Ascending aorta (tissue), 2 donors: ENCODE measurements at regions not wholly inside any gene's neighbourhood (a gene's known extent, or its start where the extent isn't known, plus 50 kb on each side); places are given as distances from the start of the nearest gene placed in this dataset.

Source experiments
- DNase-seq, 2 donors: peaks; one replicate each; pipeline ENCODE4 v3.0.0-alpha.2; 2019; ENCODE audit warnings: low spot score in 2 of 2
- H3K27ac ChIP-seq, 2 donors: fragments of 200-600 bp; sonication (generic); one replicate each; pipeline ENCODE4 v1.5.1; 2016 to 2017; ENCODE audit warnings: mild to moderate bottlenecking in 1 of 2
- H3K27me3 ChIP-seq: fragments of 200-600 bp; sonication (generic); one replicate; pipeline ENCODE4 v1.5.1; 2017
- H3K36me3 ChIP-seq, 2 donors: fragments of 200-600 bp; sonication (generic); one replicate each; pipeline ENCODE4 v1.5.1; 2016
- H3K4me1 ChIP-seq, 2 donors: fragments of 200-600 bp; sonication (generic); one replicate each; pipeline ENCODE4 v1.5.1; 2016 to 2017; ENCODE audit warnings: mild to moderate bottlenecking in 1 of 2
- H3K4me3 ChIP-seq, 2 donors: fragments of 200-600 bp; sonication (generic); one replicate each; pipeline ENCODE4 v1.5.1; 2016 to 2017; ENCODE audit warnings: mild to moderate bottlenecking in 1 of 2
- H3K9me3 ChIP-seq, 2 donors: fragments of 200-600 bp; sonication (generic); one replicate each; pipeline ENCODE4 v1.5.1; 2016
- intact Hi-C: fragments of 100-400 bp; cut with DNase I; formaldehyde crosslinking; loops from one replicate; pipeline ENCODE4 v1.15.1; 2023
- TF ChIP-seq, protein P1 (sequence below), 3 experiments: fragments of 200-600 bp in 2 of 3; fragments of 450-650 bp in 1 of 3; sonication (generic) in 2 of 3; IDR thresholded peaks; one replicate each; pipeline ENCODE4 v1.5.1; 2016 to 2019; ENCODE audit warnings: antibody characterized with exemption in 3 of 3, mild to moderate bottlenecking in 1 of 3, moderate library complexity in 1 of 3

- no peak for DNase-seq
- Histone ChIP-seq H3K9me3 (no peaks in the 10 kb centered on the region), H3K27ac (no peak overlapping the region), H3K36me3 (no peaks in the 10 kb centered on the region), H3K27me3 (no peaks in the 10 kb centered on the region), H3K4me3 (no peak overlapping the region), H3K4me1 (peaks cover 0 to 11% of the 10 kb centered on the region in 2 donors)
- intact Hi-C loops = no loop called here
- TF ChIP-seq, protein P1, sequence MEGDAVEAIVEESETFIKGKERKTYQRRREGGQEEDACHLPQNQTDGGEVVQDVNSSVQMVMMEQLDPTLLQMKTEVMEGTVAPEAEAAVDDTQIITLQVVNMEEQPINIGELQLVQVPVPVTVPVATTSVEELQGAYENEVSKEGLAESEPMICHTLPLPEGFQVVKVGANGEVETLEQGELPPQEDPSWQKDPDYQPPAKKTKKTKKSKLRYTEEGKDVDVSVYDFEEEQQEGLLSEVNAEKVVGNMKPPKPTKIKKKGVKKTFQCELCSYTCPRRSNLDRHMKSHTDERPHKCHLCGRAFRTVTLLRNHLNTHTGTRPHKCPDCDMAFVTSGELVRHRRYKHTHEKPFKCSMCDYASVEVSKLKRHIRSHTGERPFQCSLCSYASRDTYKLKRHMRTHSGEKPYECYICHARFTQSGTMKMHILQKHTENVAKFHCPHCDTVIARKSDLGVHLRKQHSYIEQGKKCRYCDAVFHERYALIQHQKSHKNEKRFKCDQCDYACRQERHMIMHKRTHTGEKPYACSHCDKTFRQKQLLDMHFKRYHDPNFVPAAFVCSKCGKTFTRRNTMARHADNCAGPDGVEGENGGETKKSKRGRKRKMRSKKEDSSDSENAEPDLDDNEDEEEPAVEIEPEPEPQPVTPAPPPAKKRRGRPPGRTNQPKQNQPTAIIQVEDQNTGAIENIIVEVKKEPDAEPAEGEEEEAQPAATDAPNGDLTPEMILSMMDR (IDR thresholded peaks at IDR 0.05) = no peak
These were observed 496.7 kb downstream of the SPRY1 start for GRCh38 chr4:123893011-123893981.

DNA sequence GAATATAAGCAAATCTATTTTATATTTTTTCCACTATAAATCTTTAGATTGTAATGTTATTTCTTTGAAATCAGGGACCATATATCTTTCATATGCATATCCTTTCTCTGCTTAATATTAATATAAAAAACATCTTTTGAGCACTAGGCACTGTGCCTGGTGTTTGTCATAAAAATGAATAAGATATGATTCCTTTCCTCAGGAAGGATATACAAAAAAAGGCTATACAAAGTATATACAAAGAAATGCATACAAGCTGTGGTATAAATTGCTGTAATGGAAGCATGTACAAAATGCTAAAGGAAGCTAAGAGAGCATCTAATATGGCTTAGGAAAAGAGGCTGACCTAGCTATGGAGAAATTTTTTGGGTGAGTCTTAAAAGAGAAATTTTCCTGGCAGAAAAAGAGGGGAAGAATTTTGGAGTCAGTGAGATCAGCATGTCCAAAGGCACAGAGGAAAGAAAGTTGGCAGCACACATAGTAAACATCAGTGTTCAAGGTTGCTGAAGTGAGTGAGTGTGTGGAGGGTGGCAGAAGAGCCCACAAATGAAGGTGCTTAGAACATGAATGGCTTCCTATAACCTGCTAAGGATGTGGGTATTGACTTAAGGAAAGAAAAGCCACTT, 500.0 kb downstream of the SPRY1 start:
- Histone ChIP-seq H3K27me3 (no peaks in the 10 kb centered on the region), H3K9me3 (no peaks in the 10 kb centered on the region), H3K4me1 (peaks cover 0 to 8% of the 10 kb centered on the region in 2 donors), H3K4me3 (no peak overlapping the region), H3K36me3 (no peaks in the 10 kb centered on the region), H3K27ac (no peak overlapping the region)
- no peak for DNase-seq
- intact Hi-C loops = no loop called here
- TF ChIP-seq, protein P1 (IDR thresholded peaks at IDR 0.05) = no peak

- Histone ChIP-seq H3K27ac (no peak overlapping the region), H3K4me1 (peaks cover 0 to 8% of the 10 kb centered on the region in 2 donors), H3K27me3 (no peaks in the 10 kb centered on the region), H3K36me3 (no peaks in the 10 kb centered on the region), H3K9me3 (no peaks in the 10 kb centered on the region), H3K4me3 (no peak overlapping the region)
- intact Hi-C loops = no loop called here
- TF ChIP-seq, protein P1 (IDR thresholded peaks at IDR 0.05) = no peak
- DNase-seq = no peak
These were observed 502.5 kb downstream of the SPRY1 start for GRCh38 chr4:123898946-123899666.

- TF ChIP-seq, protein P1 (IDR thresholded peaks at IDR 0.05) = no peak
- Histone ChIP-seq H3K27ac (no peak overlapping the region), H3K4me1 (no peaks in the 10 kb centered on the region), H3K4me3 (no peak overlapping the region), H3K9me3 (no peaks in the 10 kb centered on the region), H3K36me3 (no peaks in the 10 kb centered on the region), H3K27me3 (no peaks in the 10 kb centered on the region)
- intact Hi-C loops = no loop called here
- DNase-seq = no peak
These were observed 508.3 kb downstream of the SPRY1 start for GRCh38 chr4:123904882-123905281.

GRCh38 chr4:123913598-123913997, 517.0 kb downstream of the SPRY1 start:
- Histone ChIP-seq H3K27ac (no peak overlapping the region), H3K9me3 (no peaks in the 10 kb centered on the region), H3K36me3 (no peaks in the 10 kb centered on the region), H3K27me3 (no peaks in the 10 kb centered on the region), H3K4me3 (no peak overlapping the region), H3K4me1 (no peaks in the 10 kb centered on the region)
- intact Hi-C loops = no loop called here
- TF ChIP-seq, protein P1 (IDR thresholded peaks at IDR 0.05) = no peak
- DNase-seq = no peak
